Dermis blood vessel endothelial cell (primary cell): ENCODE measurements at regions not wholly inside any gene's neighbourhood (a gene's known extent, or its start where the extent isn't known, plus 50 kb on each side); places are given as distances from the start of the nearest gene placed in this dataset.
A peak's percentile ranks its signal among the peaks of the same experiment; 100 is the strongest.

Experiments used
- DNase-seq: peaks from one replicate; pipeline ENCODE4 v3.0.0; 2010

- no peak for DNase-seq
Measured at GRCh38 chr22:26732284-26732683, 74.9 kb downstream of the MIAT start.

GRCh38 chr22:26734339-26735018 lies 77.1 kb downstream of the MIAT start:
- DNase-seq = peak; percentile 88

GRCh38 chr22:26735019-26735409 lies 77.6 kb downstream of the MIAT start:
- DNase-seq = no peak

- DNase-seq = no peak
Measured at GRCh38 chr22:26737262-26737661, 79.9 kb downstream of the MIAT start.

GRCh38 chr22:26740253-26740652 lies 82.9 kb downstream of the MIAT start:
- peak; percentile 53 for DNase-seq

- DNase-seq = no peak
Measured at GRCh38 chr22:26743149-26743548, 85.8 kb downstream of the MIAT start.

GRCh38 chr22:26744892-26745808 lies 87.8 kb downstream of the MIAT start:
- no peak for DNase-seq

- no peak for DNase-seq
Measured at GRCh38 chr22:26746311-26746710, 88.9 kb downstream of the MIAT start.

GRCh38 chr22:26748845-26749244 lies 91.5 kb downstream of the MIAT start:
- no peak for DNase-seq

- DNase-seq = peak; percentile 91
Measured at GRCh38 chr22:26751217-26751616, 93.8 kb downstream of the MIAT start.

GRCh38 chr22:26753125-26753862 lies 95.9 kb downstream of the MIAT start:
- no peak for DNase-seq

GRCh38 chr22:26756675-26757293 lies 99.4 kb downstream of the MIAT start:
- DNase-seq = peak; percentile 65

- no peak for DNase-seq
Measured at GRCh38 chr22:26757496-26757895, 100.1 kb downstream of the MIAT start.

- DNase-seq = no peak
Measured at GRCh38 chr22:26762503-26763472, 105.4 kb downstream of the MIAT start.

GRCh38 chr22:26763633-26764361 lies 106.4 kb downstream of the MIAT start:
- DNase-seq = peak; percentile 34

- DNase-seq = no peak
Measured at GRCh38 chr22:26766510-26767350, 109.3 kb downstream of the MIAT start.

GRCh38 chr22:26767351-26768155 lies 110.2 kb downstream of the MIAT start:
- no peak for DNase-seq

GRCh38 chr22:26768156-26768515 lies 110.7 kb downstream of the MIAT start:
- DNase-seq = no peak

- DNase-seq = peak; percentile 19
Measured at GRCh38 chr22:26768952-26769351, 111.6 kb downstream of the MIAT start.
